KBM-7 (cell line): ENCODE measurements at regions not wholly inside any gene's neighbourhood (a gene's known extent, or its start where the extent isn't known, plus 50 kb on each side); places are given as distances from the start of the nearest gene placed in this dataset.
A peak's percentile ranks its signal among the peaks of the same experiment; 100 is the strongest.
"Not testable (repeated sequence)": the region's sequence is repeated elsewhere in the genome, so short reads cannot be mapped to it uniquely, and the experiment has no call there.

Source experiments
- DNase-seq: peaks from one replicate; pipeline ENCODE4 v3.0.0-alpha.2; 2015
- in situ Hi-C: fragments of 300-500 bp; cut with MboI; formaldehyde crosslinking; loops from 2 replicates; pipeline ENCODE4 v1.14.3; 2020; ENCODE audit warnings: low sequenced_read_pairs, low pct_unique_long_range_greater_than_20kb, mixed read lengths

DNA sequence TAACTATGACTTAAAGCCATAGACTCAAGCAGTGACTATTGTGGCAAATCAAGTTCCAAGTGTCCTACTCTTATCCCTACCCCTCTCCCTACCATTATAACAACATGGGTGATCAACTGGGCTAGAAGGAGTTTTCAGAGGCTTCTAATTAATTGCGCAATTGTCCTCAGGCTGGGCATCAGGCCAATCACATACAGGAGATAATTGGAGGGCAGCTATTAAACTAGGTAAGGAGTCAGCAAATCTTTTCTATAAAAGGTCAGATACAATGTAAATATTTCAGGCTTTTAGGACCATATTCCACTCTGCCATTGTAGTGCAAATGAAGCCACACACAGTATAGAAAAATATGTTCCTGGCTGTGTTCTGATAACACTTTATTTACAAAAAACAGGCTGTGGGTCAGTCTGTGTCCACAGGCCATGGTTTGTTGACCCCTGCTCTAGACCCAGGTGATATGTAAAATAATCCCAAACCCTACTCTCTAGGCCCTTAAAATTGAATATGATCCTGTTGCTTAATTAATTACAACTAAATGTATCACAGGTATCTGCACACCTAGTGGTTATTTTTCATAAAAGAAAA lies 141.4 kb upstream of the PIK3R1 start:
- DNase-seq: no peak
- in situ Hi-C loops: no loop called here

DNA sequence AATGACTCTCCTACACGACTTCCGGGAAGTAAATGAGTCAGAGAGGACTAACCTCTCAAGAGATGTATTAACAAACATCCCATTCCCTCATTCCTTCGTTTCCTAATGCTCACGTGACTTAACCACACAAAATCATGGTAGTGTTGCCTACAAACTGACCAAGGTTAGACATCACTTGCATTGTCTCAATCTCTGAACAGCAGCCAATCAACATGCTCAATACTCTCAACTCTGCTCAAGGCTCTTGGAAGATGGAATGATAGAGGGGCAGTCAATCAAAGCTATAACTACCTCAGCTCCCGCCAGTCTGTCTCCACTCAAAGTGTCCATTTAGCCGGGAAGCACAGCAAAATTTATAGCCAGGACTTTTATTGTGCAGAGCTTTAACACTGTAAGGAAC lies 143.8 kb upstream of the PIK3R1 start:
- in situ Hi-C loops: no loop called here
- no peak for DNase-seq

DNA sequence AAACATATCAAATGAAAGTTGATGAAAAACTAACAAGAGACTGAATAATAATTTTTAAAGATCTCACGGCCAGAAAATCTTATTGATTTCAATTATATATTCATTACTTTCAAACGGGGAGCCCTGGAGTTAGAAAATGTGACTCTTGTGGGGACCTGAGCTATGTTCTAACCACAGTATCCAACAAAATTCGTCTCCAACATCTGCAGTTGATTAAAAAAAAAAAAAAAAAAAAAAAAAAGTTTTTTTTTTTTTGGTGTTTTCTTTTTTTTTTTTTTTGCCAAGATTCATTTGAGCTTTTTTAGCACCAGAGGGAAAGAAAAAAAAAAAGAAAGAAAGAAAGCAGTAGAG lies 144.3 kb upstream of the PIK3R1 start:
- no peak for DNase-seq
- in situ Hi-C loops: no loop called here

DNA sequence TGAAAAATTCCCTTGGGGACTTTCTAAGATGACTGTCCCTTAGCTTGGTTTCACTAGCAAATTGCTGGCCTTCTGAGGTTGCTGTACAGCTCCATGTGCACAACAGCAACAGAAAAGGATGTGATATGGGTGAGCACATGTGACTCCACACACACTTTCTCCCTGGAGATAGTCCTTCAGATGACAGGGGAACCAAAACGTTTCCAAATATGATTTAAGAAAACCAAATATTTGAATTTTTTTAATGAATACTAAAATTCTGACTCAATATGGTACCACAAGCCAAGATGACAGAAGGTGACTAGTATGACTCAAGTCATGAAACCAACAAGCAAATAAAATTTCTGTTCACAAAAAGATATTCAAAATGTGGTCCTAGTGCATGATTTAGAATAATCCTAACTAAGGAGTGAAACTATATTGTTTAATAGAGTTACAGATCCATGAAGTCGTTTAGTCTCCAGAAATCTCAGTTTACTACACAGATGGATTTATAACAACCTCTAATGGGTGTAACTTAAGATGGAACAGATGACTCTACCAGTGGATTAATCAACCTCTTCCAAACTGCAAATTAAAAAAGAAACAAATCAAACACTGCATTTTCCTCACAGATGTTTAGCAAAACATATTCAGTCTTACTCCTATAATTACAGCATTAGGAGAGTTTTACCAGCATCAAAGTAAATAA lies 144.8 kb upstream of the PIK3R1 start:
- in situ Hi-C loops: no loop called here

DNA sequence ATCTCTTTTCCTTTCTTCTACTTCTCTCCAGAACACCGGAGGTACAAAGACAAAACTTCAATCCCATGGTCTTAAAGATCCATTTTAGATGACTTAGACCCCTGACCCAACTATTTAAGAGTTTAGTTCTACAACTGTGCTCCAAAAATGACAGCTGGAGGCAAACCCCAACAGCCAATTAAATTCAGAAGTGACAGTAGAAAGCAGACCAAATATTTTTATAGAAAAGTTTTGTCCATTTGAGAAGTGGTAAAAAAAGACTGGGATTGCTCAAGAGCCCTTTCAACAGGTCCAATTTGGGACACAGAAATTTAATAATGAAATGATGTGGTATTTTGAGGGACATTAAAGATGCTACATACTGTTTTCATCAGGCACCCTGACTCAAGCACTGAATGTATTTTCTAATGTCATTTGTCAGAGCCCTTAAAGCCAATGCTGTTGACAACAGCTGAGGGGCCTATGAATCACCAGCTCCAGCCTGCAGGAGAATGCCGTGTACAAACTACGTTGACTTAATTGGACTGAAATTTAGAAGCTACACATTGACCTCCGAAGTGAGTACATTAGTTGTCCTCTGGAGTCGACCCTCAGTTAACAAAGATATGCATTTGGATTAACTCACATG lies 147.5 kb upstream of the PIK3R1 start:
- in situ Hi-C loops: no loop called here
- DNase-seq: no peak

More for the DNA sequence above, 144.8 kb upstream of the PIK3R1 start:
- DNase-seq: no peak

DNA sequence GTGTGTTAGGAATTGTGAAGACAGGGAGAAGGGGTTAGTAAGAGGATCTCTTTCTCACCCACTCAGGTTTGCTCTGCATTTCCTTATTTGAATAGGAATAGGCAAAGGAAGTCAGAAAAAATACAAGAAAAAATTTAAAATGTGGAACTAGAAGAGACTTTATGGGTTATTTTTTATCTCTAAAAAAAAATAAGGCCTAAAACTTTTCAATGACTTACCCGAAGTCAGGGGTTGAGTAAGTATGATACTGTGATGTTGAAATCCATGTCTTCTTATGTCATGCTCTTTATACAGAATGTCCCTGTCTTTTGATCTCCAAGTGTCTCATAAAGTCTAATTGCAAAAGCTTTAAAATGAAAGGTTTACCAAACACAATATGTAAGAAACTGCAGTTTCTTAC lies 148.3 kb upstream of the PIK3R1 start:
- in situ Hi-C loops: no loop called here
- DNase-seq: no peak

DNA sequence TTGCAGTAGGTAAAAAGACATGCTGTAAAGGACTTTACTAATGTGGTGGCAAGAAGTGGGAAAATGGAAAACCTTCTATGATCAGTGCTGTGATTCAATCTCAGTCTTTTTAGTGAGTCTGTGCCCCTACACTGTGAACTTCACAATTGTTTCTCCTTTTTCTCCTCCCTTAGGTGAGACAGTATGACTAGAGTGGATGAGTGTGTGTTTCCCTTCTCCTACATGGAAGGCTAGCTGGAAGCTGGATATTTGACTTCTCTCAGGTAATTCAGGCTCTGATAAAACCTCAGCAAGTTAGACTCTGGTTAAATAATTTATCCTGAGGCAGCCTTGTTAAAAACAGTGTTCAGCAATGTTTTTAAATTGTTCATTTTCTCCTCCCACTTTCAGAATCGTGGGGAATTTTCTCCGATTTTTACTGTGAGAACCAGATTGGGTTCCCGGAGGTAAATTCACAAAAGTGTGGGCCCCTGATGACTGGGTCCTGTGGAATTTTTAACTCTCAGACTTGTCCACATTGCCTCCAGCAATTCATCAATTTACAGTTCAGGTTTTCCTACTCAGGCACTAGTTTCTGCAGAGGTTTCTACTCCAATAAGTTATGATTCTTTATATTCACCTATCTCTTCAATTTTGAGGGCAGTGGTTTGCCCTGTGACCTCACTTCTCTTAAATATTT lies 149.1 kb upstream of the PIK3R1 start:
- in situ Hi-C loops: no loop called here
- no peak for DNase-seq

DNA sequence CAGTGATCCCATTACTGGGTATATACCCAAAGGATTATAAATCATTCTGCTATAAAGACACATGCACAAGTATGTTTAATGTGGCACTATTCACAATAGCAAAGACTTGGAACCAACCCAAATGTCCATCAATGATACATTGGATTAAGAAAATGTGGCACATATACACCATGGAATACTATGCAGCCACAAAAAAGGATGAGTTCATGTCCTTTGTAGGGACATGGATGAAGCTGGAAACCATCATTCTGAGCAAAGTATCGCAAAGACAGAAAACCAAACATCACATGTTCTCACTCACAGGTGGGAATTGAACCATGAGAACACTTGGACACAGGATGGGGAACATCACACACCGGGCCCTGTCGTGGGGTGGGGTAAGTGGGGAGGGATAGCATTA lies 150.2 kb upstream of the PIK3R1 start:
- in situ Hi-C loops: not testable (repeated sequence)

DNA sequence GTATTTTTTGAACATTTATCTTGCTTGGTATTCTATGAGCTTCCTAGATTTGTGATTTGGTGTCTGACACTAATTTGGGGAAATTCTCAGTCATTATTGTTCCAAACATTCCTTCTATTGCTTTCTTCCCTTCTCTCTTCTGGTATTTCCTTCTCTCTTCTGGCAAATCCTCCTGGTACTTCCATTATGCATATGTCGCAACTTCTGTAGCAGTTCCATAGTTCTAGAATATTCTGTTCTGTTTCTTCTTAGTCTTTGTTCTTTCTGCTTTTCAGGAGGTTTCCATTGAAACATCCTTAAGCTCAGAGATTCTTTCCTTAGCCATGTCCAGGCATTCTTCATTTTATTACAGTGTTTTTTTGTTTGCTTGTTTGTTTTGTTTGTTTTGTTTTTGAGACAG lies 155.2 kb upstream of the PIK3R1 start:
- DNase-seq: no peak
- in situ Hi-C loops: no loop called here

More for the DNA sequence above, 150.2 kb upstream of the PIK3R1 start:
- not testable (repeated sequence) for DNase-seq

DNA sequence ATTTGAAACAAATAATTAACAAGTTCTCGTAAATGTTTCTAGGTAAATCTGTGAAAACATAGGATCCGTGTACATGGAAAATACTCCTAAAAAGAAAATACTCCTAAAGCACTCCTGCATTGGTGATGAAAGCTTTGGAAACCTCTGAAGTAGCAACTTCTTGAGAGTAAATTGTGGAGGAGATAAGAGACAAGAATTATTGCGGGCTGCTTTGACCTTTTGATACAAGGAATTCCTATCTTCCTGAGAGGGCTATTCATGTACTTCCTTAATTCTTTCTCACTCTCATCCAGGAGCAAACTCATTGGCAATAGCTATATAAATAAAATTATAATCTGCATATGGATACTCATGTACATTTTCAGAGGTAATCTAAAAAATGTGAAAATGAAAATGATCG lies 158.4 kb upstream of the PIK3R1 start:
- in situ Hi-C loops: no loop called here
- no peak for DNase-seq

DNA sequence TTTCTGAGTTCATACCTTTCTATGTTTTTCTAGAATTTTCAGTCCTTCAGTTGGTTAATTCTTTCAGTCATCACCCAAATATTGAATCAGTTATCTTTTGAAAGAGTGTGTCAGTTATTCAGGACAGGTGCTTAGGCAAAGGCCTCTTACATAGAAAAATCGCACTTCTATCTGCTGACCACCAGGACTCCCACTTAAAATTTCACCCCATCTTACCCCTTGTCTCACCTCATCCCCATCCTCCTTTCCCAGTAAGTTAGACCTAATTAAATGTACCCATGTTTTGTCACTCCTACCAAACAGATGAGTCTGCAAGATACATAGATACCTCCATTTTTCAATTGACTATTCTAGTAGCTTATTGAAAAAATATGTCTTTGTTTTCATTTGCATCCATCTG lies 159.9 kb upstream of the PIK3R1 start:
- DNase-seq: no peak
- in situ Hi-C loops: no loop called here

DNA sequence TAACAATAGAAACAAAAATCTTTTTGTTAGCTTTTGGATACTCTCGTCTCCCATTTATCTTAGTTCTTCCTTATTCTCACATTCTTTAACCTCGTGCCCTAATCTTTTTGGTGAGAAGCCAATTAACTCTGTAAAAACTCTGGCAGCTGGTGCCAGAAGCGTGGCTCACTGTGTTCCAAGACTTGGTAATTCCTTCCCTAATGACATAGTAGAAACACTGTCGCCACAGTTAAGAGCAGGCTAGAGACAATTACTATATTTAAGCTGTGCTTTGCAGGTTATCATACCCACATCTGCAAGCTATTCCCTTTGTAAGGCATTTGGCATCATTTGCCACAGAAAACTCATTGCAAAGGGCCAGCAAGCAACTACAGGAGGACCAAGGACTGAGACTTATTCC lies 160.9 kb upstream of the PIK3R1 start:
- DNase-seq: no peak
- in situ Hi-C loops: no loop called here

DNA sequence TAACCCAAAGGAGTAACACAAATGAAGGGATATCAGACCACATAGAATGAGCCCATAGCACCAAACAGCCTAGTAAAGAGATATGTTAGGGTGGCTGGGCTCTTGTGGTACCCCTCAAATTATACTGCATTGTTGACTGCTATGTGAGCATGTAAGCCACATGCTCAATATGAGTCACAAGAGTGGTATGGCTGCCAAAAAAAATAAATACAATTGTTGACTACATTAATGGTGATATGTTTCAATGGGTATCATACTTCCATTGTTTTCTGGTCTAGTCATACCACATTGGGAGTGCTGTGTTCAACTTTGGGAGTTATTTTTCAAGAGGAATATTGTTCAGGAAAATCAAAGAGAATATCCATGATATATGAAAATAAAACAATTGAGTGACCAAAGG lies 162.4 kb upstream of the PIK3R1 start:
- in situ Hi-C loops: no loop called here
- DNase-seq: no peak

DNA sequence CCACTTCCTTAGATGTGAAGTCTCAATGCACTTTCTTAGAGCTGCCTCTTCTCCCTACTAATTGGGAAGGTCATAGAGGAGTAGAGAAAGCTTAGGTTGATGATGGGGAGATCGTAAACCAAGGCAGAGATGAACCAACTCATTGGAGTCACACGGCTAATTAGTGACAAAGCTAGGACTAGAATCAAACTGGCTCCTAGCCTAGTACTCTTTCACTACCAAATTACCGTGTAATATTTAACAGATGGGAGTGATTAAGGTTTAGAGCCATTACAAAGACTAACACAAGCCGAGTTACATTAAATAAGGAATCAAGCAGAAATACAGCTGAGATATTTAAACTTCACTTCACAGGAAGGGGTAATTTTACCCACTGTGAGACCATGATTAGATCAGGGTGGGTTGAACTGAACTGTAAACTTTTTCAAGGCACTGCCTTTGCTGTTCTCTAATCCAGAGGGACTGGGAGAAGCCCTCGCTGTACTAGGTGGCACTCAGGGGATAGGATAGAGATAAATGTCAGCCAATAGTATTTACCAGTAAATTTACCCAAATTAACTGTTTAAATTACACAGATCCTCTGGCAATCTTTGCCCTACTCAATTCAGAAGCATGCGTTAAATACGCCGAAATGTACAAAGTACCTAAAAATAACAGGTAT lies 166.4 kb upstream of the PIK3R1 start:
- in situ Hi-C loops: no loop called here
- no peak for DNase-seq

DNA sequence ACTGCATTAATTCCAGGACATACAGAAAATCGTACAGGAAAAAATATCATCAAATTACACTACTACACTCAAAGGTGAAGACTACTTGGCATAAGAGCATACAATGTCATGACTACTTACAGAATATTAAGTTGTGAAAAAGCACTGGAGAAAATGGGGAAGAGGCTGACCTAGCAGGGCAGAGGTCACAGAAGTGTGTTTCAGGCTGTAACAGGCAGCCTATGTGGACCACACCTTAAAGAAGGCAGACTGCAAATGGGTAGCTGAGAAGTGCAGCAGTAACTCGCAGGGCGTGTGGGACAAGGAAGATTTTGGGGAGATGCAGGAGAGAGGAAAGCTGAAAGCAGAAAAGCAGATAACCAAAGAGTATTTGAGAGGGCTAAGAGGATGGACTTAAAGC lies 167.0 kb upstream of the PIK3R1 start:
- DNase-seq: no peak
- in situ Hi-C loops: no loop called here

DNA sequence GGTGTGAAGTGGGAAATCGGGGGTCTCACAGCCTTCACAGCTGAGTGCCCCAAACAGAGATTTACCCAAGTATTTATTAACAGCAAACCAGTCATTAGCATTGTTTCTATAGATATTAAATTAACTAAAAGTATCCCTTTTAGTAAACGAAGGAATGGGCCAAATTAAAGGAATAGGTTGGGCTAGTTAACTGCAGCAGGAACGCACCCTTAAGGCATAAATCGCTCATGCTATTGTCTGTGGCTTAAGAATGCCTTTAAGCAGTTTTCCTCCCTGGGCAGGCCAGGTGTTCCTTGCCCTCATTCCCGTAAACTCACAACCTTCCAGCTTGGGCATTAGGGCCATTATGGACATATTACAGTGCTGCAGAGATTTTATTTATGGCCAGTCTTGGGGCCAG lies 167.5 kb upstream of the PIK3R1 start:
- in situ Hi-C loops, DNase-seq: not testable (repeated sequence)

DNA sequence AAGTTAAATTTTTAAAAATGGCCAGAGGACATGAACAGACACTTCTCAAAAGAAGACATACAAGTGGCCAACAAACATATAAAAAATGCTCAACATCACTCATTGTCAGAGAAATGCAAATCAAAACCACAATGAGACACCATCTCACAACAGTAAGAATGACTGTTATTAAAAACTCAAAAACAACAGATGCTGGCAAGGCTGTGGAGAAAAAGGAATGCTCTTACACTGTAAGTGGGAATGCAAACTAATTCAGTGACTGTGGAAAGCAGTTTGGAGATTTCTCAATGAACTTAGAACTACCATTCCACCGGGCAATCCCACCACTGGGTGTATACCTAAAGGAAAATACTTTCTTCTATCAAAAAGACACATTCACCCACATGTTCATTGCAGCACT lies 168.5 kb upstream of the PIK3R1 start:
- DNase-seq: no peak
- in situ Hi-C loops: no loop called here

DNA sequence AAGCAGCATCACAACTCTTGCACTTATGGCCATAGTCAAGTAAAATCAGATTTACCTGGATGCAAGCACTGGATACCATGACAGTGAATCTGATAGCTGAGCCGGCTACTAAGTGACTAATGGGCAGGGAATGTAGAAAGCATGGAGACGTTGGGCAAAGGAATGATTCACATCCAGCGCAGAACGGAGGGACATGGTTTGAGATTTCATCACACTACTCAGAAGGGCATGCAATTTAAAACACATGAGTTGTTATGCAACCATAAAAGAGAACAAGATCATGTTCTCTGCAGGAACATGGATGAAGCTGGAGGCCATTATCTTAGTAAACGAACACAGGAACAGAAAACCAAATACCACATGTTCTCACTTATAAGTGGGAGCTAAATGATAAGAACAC lies 169.1 kb upstream of the PIK3R1 start:
- DNase-seq: no peak

DNA sequence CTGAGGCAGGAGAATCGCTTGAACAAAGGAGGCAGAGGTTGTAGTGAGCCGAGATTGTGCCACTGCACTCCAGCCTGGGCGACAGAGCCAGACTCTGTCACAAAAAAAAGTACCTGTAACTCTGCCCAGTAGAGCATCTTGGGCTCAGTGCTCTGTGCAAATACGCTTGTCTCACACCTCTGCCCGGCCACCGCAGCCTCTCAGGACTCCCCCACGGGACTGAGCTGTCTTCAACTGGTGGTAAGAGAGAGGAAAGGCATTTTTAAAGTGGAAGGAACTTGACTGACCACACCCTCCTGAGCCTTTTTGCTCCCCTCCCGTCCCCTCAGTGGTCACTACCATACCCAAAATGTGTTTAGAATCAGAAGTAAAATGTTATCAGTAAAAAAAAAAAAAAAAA lies 174.3 kb upstream of the PIK3R1 start:
- DNase-seq: peak; percentile 9
- in situ Hi-C loops: no loop called here

More for the DNA sequence above, 169.1 kb upstream of the PIK3R1 start:
- in situ Hi-C loops: no loop called here

DNA sequence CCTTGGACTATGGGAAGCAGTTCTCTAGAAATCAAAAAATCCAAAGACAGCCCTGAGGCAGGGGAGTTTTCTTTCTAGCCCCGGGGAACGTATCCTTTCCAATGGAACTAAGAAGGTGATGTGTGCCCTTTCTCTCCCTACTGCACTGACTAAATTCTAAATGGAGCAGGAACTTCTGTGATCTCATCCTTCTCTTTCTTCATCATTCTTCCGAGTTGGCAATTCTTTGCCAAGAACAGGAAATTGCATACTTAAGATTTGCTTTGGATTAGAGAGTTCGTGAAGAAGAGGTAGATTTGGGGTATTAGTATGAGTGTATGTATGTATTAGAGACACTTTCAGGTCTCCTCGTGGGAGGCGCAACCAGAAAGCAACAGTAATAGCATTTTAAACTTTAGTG lies 178.0 kb upstream of the PIK3R1 start:
- in situ Hi-C loops: no loop called here
- no peak for DNase-seq
